Activated CD4-positive, alpha-beta T cell treated with anti-CD3 and anti-CD28 coated beads, Interleukin-10, Interleukin-2, amounts not matched to agents 100 ng/mL and 50 ng/mL, durations not matched to agents 16 hours and 8 hours (primary cell): ENCODE measurements at regions not wholly inside any gene's neighbourhood (a gene's known extent, or its start where the extent isn't known, plus 50 kb on each side); places are given as distances from the start of the nearest gene placed in this dataset.
"Not testable (repeated sequence)": the region's sequence is repeated elsewhere in the genome, so short reads cannot be mapped to it uniquely, and the experiment has no call there.

ENCODE experiments used
- DNase-seq: peaks from one replicate; pipeline ENCODE4 v3.0.0-alpha.2; 2020

DNA sequence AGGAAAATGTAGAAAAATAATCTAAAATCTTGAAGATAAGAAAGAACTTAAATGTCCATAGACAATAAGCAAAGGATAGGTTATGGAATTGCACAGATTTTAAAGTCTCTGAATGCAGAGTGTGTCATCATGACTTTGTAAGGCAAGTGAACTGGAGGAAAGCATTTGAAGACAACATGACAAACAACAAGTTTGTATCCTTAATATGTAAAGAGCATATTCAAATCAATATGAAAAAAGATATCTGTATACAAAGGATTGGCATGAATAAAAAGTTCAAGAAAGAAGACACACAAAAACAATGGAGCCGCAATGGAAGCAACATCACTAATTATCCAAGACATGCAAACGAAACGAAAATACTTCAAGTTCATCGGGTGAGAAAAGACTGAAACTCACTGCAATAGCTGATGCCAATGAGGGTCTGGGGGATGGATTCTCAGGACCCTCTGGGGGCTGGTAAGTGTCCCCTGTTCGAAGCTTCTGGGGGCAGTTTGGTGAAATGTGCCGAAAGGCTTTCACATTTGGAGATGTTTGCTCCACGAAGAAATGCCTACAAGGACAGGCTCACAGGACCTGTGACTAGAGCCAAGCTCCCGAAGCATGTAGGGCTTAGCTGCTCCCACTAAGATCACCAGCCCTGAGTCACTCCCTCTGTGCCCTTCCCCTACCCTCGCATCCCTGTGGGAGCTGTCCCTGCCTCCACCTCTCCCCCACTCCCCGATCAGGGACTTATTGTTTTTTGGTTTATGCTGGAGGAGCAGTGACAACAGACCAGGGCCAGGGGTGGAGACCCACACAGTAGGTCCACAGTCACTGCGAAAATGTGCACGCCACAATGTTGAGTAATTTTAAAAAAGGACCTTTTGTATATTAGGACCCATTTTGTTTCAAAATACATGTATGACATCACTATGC is 345.7 kb upstream of the SFSWAP start:
- DNase-seq: no peak

DNA sequence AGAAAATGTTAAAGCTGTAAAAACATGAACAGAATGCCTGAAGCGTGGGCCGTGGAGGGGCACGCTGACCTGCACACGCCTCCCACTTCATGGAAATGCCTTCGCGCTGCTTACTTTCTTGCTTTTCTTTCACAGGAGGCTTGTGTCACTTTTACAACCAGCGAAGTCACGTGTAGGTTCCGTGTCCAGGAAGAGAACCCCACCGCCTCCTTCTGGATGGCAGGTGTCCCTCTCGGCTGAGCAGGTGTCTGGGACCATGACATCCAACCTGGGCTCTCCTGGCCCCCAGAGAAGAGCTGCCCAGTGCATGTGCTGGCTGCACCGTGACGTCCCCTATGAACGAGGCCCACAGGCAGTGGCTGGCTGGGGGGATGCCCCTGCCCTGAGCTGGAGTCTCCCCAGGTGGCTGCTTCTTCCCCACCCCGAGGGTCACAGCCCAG is 345.0 kb upstream of the SFSWAP start:
- DNase-seq: no peak

DNA sequence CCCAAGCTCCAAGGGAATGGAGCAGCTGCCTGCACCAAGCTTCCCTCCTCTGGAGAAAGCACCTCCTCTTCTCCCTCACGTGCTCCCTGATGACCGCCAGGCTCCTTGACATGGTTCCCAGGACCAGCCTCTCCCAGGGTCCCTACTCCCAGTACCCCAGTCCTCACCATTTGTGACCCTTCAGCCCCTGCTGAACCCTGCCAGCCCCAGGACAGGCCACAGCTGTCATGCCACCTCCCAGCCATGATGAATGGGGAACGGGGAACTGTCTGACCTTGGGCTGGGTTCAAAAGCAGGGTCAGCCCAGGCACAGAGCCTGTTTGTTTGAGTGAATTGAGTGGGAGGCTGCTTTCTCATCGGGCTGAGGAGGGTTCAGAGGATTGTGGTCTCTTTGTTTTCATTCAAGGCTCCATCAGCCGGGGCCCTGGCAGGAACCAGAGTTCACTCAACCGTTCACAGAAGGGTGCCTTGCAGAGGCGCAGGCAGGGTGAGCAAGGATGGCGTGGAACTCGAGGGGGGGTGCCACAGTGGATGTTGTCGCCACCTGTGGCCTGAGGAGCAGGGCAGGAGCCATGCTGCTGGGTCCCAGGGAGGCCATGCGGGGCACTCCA is 344.5 kb upstream of the SFSWAP start:
- DNase-seq: no peak

DNA sequence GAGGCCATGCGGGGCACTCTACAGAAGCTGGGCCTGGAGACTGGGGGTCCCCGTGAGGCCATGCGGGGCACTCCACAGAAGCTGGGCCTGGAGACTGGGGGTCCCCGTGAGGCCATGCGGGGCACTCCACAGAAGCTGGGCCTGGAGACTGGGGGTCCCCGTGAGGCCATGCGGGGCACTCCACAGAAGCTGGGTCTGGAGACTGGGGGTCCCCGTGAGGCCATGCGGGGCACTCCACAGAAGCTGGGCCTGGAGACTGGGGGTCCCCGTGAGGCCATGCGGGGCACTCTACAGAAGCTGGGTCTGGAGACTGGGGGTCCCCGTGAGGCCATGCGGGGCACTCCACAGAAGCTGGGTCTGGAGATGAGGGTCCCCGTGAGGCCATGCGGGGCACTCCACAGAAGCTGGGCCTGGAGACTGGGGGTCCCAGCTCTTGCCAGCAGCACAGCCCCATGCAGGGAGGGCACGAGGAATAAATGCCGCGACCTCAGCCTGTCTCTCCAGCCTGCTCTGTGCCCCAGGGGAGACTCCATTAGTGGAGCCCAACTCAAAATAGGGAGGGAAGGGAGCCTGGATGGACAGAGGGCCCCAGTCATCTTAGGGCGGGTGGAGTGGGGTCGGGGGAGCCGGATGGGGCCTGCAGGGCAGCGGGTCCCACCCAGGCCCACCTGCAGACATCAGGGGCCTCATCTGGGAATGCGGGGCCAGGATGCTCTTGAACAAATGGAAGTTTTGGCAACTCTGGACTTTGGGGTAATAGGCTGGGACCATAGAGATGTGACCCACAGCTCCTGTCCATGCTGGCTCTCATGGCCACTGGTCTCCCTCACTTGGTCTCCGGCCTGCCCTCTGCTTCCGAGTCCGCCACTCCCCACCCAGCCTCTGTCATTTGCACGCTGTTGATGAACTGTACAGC is 343.6 kb upstream of the SFSWAP start:
- DNase-seq: not testable (repeated sequence)

DNA sequence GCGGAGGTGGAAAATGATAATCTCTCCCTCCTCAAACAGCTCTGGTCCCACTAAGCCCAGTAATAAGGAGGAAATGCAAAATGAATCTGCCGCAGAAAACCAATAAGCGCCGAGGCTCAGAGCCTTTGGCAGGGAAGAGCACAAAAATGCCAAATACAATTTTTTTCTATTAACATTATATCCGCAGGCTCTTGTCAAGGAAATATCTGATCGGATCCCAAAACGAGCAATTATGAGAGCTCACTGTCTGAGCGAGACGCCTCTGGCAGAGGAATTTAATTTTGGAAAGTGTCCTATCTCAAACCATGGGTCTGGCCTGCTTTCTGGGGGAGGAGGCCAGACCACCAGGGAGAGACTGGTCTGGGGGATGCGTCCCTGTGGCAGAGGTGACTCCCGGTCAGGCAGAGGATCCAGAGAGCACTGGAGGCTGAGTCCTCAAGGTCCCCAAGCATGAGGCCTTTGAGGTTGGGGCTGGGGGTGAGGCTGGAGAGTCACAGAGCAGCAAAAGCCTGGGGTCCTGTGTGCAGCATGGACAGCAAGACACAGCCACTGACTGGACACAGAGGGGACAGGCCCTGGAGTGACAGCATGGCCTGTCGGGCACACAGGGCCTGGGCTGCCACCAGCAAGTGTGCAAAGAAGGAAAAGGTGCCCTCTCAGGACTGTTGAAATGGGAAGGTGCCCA is 342.8 kb upstream of the SFSWAP start:
- DNase-seq: no peak

DNA sequence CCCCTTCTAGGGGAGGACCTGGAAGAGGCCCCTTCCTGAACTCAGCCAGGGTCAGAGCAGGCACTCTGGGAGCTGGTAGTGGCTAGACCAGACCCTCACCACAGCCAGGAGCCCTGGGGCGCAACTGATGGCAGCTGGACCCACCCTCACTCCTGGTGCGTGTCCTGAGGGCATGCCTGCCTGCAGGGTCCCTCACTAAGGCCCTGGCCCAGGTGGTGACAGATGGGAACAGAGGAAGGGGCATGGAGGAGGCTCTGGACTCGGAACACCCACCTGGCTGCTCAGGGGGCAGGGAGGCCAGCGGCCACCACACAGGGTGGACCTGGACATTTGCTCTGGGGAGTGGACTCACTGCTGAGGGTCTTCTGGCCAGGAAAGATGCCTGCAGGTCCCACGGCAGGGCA is 342.2 kb upstream of the SFSWAP start:
- no peak for DNase-seq

DNA sequence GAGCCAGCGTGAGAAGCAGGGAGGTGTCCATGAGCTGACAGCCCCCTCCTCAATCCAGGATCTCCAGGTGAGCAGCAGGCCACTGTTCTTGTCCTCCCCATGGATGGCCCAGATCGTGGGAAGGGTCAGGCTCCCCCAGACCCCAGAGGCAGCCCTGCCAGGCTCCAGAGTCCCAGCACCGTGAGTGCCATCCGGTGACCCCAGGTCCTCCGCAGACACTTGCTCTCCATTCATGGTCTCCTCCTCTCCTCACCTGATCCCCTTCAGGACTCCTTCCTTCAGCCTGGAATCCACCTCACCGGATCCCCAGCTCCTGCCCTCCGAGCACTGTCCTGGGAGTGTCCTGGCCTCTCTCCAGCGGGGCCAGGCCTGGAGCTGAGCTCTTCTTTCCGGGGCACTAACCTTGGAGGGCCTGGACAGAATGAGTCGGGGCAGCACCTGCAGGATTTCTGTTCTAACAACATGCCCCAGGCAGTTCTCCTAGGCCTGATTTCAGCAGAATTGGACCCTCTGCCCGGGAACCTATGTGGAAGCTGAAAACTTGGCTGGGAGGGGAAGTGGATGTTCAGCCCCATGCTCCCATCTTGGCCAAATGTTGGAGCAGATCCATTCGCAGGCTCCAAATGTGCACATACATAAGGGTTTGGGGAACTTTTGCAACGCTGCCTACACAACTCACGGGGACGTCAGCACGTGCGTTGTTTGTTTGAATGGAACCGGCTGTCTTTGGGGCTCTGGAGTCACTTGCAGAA is 341.6 kb upstream of the SFSWAP start:
- DNase-seq: no peak

DNA sequence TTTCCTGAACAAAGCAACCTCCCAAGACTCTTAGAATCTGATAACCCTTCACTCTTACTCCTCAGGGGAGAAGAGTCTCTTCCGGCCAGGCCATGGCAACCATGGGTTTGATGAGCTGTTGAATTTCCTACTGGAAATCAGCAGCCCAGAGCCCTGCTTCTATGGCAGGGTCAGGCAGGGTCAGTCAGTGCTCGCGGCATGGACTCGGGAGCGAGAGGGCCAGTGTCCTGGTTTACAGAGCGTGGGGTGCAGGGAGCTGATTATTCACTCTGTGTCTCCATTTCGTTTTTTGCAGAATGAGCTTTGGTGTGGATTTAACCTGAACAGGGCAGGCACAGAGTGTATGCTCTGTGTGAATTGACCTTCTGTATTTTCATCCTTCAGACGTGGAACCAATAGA is 340.6 kb upstream of the SFSWAP start:
- DNase-seq: no peak

DNA sequence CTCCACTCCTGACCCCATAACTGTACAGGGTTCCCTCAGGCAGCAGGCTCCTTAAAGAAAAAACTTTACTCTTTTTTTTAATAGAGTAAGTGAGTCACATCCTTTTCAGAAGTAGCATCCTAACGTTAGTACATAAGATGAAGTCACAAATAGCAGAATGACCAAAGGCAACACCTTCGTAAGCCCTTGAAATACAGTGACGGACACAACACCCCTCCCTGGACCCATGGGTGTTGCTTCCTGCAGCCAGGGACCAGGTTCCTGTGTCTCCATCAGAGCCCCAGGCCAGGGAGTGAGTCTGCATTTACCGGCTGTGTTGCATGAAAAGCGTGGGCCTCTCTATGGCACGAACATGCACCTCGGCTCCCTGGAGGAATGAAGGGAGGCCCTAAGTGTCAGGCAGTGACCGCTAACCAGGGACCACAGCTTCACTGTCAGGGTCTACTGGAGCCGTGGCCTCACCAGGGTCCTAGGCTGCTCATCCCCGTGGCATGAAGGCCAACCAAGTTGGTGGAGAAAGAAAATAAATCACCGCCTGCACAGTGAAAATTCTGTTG is 340.0 kb upstream of the SFSWAP start:
- DNase-seq: no peak

DNA sequence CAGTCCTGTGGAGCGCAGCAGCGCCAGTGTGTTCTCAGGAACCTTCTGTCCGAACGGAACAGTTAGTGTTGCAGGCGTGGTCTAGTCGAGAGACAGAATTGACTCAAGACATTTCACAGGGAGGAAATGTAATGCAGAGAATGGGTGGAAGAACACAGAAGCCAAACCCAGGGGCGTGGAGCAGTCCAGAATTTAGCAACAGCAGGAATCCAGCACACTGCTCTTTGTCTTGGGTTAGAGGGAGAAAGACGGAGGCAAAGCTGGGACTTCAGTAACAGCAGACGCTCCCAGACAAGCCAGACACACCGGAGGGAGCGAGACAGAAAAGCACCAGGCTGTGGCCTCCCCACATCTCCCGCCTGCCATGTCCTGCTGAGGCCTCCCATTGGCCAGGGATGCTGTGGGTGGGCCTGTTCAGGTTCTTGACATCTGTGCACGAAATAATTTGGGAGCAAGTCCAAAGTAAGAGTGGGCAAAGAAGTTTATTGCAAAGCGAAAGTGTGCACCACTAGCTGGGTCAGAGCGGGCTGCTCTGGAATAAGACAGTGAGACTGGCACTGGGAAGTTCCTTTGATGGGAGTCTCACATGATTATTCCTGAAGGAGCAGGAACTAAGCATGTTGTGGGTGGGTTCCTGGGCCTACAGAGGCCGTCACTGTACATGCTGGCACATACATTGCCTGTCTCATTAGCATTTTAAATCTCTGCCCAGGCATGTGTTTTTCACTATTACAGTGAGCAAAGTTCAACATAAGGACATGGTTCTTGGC is 339.3 kb upstream of the SFSWAP start:
- no peak for DNase-seq

DNA sequence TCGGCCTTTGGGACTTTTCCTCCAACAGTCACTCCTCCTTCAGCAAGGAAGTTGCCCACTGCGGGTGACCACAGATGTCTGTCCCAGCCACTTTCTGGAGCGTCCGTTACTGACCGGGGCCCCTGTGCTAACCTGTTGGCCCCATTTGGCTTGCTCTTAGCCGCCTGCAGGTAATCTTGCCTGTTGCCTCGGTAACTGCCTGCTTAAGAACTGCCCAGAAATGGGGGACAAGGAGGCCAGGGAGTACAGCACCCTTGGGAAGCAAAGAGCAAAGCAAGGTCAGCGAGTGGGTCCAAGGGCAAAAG is 338.8 kb upstream of the SFSWAP start:
- DNase-seq: no peak

DNA sequence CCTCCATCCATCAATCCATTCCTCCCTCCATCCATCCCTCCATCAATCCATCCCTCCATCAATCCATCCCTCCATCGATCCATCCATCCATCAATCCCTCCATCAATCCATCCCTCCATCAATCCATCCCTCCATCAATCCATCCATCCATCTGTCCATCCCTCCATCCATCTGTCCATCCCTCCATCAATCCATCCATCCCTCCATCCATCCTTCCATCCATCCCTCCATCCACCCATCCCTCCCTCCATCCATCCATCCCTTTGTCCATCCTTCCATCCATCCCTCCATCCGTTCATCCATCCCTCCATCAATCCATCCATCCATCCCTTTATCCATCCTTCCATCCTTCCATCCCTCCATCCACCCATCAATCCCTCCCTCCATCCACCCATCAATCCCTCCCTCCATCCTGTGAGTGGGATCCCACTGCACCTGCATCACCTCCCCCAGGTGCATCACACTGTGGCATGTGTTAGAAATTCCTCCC is 338.1 kb upstream of the SFSWAP start:
- no peak for DNase-seq

DNA sequence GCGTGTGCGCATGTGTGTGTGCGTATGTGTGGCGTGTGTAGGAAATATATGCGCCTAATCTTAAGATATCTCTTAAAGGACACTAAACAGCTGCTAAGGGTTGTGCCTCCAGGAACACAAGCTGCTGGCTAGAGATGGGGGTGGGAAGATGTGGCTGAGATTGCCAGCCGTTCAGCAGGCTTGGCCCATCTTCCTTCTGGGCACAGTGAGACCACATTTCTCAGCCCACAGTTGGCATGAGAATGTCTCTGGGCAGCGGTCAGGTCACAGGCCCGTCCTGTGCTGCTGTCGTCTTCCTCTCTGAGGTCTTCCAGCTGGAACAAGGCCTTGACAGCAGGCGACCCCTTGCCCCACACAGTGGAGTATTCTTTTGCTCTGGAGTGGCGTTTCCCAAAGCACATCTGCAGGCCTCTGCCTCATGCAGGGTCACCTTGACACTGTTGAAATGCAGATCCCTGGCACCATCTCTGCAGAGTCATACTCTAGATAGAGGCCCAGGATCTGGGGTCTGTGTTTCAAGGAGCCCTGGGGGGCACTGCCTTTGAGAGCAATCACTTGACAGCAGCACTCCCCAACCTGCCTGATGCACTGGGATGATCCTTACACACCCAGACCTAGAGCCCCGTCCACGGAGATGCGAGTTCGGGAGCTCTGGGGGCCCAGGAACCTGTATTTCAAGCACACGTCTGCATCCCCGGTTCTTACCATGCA is 335.5 kb upstream of the SFSWAP start:
- no peak for DNase-seq

DNA sequence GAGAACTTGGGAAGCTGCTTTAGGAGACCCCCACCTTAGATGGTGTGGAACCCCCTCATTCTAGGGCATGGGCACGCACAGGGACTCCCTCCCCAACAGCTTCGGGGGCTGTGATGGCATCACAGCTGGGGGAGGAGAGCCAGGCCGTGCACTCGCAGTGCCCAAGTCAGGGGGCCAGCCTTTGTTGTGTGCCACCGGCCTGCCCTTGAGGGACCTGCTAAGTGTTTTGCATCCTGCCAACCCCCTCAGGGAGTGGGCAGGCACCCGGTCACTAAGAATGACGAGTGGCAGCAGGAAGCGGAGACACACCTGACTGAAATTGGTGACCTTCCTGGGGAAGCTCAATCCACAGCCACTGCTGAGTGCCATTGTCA is 334.9 kb upstream of the SFSWAP start:
- DNase-seq: no peak

DNA sequence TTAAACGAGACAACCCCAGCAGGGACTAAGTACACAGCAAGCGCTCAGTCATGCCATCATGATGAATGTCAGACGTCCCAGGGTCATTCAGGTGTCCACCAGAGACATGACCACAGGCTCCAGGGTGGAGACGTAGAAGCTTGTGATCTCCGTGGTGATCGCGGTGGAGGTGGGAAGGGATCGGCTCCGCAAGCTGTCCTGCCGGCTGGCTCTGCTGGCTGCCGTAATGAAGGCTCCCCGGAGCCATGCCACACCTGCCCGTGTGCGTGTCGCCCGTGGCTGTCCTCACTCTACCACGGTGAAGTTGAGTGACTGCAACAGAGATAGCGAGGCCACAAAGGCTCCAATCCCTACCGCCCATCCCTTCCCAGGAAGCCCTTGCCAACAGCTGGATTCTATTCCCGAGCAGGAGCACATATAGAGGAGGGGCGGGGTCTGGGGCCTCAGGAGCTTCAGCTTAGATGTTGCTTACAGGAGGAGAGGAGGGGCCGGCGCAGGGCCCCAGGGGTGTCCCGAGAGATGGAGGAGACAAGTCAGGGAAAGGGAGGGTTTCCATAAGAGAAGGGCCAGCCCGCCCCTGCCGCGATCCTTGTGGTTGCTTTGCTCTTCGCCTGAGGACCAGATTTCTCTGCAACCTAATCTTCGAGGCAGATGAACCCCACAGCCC is 332.6 kb upstream of the SFSWAP start:
- DNase-seq: no peak

DNA sequence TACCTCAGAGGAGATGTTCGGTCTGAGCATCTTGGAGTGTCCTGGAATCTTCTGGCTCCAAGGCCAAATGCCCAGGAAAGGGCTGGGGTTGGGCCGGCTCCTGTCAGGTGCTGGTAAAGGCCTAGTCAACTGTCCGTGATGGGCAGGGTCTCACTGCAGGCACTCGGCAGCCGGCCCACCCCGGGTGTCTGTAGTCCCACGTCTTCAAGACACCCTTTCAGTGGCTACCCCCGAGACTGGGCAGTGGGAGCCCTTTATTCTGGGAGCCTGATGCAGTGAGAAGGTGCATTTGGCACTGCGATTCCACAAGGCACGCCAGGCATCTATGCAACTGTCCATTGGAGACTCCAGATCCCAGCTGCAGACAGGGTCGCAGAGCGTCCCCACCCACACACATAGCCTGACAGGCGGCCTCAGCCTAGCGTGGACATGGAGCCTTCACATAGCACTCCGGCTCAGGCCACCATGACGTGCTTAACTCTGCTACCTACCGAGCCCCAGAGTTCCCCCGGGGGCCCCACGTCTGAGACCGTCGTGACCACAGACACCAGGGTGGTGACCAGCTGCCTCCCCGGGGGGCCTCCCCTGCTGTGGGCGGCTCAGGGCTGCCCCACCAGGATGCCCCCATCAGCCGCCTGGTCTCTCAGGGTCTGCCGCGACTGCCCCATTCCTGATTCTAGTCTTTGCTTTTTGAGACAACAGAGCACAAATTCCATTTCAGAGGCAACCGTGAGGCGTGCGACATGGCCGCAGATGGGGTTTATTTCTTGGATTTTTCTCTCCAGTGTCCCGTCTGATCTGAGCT is 331.8 kb upstream of the SFSWAP start:
- DNase-seq: no peak

DNA sequence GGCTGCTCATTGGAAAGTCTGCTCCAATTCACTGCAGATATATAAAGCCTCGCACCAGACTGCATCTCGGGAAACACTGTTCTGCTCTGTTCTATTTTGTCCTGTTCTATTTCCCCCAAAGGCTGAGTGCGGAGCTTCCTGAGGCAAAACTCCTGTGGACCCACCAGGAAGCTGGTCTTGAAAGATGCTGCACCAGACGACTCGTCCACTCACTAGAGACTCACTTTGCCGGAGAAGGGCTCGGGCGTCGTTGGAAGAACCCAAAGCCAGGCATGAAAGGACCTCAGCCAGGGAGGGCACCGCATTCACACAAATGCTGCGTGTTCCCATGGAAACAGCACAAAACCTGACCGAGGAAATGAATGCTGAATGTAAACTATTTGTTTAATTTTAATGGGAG is 331.2 kb upstream of the SFSWAP start:
- no peak for DNase-seq

DNA sequence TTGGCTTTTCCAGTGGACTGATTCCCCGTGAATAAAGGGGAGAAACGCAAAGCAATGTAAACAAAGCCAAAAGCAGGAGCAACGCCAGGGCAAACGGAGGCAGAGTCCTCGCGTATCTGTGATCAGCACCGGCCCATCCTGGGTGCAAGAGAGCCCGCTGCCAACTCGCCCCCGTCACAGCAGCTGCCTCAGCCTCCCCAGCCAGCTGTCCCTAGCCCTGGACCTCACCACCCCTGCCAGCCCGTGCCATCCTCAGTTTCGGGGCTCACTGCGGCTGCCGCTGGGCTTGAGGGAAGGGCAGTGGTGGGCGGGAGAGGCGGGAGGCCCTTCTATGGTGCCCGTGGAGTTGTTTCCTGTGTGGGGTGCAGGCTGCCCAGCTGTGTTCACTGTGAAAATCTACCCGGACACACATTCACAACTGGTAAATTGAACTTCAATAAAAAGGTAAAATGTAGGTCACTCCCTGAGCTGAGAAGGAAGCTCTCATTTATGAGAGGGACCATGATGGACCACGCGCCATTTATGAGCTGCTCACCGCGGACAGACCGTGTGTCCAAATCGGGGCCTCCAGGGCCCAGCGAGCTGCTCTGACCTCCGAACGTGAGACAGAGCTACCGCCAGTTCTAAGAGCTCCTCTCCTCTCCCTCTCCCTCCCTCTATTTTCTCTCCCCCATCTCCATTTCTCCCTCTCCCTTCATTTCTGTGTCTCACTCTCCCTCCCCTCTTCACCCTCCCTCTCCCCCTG is 330.5 kb upstream of the SFSWAP start:
- DNase-seq: no peak
